Endothelial cell (in vitro differentiated cells): ENCODE measurements at regions not wholly inside any gene's neighbourhood (a gene's known extent, or its start where the extent isn't known, plus 50 kb on each side); places are given as distances from the start of the nearest gene placed in this dataset.

Source experiments
- DNase-seq: peaks from one replicate; pipeline ENCODE4 v3.0.0; 2021; ENCODE audit warnings: low spot score
- H3K27ac Mint-ChIP-seq: one replicate; pipeline ENCODE4 v1.8.0; 2021; ENCODE audit warnings: mixed read lengths, inconsistent platforms; ENCODE audit not compliant: unreplicated experiment
- H3K27me3 Mint-ChIP-seq: one replicate; pipeline ENCODE4 v1.8.0; 2021; ENCODE audit warnings: mild to moderate bottlenecking, moderate library complexity, mixed read lengths, inconsistent platforms; ENCODE audit not compliant: unreplicated experiment
- H3K36me3 Mint-ChIP-seq: one replicate; pipeline ENCODE4 v1.8.0; 2021; ENCODE audit warnings: mild to moderate bottlenecking, low read depth, mixed read lengths, inconsistent platforms; ENCODE audit not compliant: unreplicated experiment
- H3K4me1 Mint-ChIP-seq: one replicate; pipeline ENCODE4 v1.8.0; 2021; ENCODE audit warnings: mild to moderate bottlenecking, mixed read lengths, inconsistent platforms; ENCODE audit not compliant: unreplicated experiment
- H3K4me3 Mint-ChIP-seq: one replicate; pipeline ENCODE4 v1.8.0; 2021; ENCODE audit warnings: mild to moderate bottlenecking, mixed read lengths, inconsistent platforms; ENCODE audit not compliant: unreplicated experiment
- H3K9me3 Mint-ChIP-seq: one replicate; pipeline ENCODE4 v1.8.0; 2021; ENCODE audit warnings: mixed read lengths, inconsistent platforms; ENCODE audit not compliant: unreplicated experiment
- TF ChIP-seq, protein P1 (sequence below): fragments of 200-600 bp; sonication (generic); IDR thresholded peaks from one replicate; pipeline ENCODE4 v1.5.0; 2021; ENCODE audit warnings: antibody characterized with exemption; ENCODE audit not compliant: unreplicated experiment

DNA sequence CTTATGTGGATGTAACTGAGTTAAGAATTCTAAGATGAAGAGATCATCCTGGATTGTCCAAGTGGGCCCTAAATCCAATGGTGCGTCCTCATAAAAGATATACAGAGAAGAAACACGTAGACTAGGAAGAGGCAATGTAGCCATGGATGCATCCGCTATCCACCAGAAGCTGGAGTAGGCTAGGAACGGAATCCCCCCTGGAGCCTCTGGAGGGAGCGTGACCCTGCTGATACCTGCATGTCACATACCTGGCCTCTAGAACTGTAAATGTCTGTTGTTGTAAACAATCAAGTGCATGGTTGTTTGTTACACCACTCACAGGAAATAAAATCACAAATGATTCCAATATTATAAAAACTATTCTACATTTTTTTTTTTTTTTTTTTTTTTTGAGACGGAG, 254.5 kb upstream of the RORA start:
- TF ChIP-seq, protein P1, sequence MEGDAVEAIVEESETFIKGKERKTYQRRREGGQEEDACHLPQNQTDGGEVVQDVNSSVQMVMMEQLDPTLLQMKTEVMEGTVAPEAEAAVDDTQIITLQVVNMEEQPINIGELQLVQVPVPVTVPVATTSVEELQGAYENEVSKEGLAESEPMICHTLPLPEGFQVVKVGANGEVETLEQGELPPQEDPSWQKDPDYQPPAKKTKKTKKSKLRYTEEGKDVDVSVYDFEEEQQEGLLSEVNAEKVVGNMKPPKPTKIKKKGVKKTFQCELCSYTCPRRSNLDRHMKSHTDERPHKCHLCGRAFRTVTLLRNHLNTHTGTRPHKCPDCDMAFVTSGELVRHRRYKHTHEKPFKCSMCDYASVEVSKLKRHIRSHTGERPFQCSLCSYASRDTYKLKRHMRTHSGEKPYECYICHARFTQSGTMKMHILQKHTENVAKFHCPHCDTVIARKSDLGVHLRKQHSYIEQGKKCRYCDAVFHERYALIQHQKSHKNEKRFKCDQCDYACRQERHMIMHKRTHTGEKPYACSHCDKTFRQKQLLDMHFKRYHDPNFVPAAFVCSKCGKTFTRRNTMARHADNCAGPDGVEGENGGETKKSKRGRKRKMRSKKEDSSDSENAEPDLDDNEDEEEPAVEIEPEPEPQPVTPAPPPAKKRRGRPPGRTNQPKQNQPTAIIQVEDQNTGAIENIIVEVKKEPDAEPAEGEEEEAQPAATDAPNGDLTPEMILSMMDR = no peak
- H3K9me3 Mint-ChIP-seq = no peaks in the 10 kb centered on the region

GRCh38 chr15:61481886-61482285, 252.8 kb upstream of the RORA start:
- Mint-ChIP-seq H3K36me3 (no peaks in the 10 kb centered on the region), H3K27me3 (peaks cover 3% of the 10 kb centered on the region), H3K9me3 (no peaks in the 10 kb centered on the region), H3K27ac (no peak overlapping the region), H3K4me3 (no peak overlapping the region), H3K4me1 (no peaks in the 10 kb centered on the region)
- TF ChIP-seq, protein P1 = no peak
- DNase-seq = no peak

More for the DNA sequence above, 254.5 kb upstream of the RORA start:
- Mint-ChIP-seq H3K4me1 (no peaks in the 10 kb centered on the region), H3K36me3 (no peaks in the 10 kb centered on the region), H3K4me3 (no peak overlapping the region), H3K27me3 (peaks cover 2% of the 10 kb centered on the region), H3K27ac (no peak overlapping the region)
- DNase-seq = no peak

DNA sequence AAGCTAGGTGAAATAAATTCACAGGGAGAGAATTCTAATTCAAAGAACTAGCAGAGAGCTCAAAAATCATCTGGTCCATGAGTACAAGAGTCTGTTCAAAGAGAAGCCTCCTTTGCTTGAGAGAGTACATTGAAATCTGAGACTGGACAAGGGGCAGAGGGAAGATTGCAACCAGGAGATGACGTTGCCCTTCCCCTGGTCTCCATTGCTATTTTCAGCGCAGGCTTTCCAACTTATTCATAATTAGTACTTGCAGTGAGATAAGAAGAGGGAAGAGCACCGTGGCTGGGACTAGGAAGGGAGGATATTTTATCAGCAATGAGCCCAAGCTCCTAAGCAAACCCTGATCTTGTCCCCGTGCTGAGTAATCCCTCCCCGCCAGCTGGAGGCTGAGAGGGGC, 251.8 kb upstream of the RORA start:
- TF ChIP-seq, protein P1 = no peak
- Mint-ChIP-seq H3K4me1 (no peaks in the 10 kb centered on the region), H3K36me3 (no peaks in the 10 kb centered on the region), H3K27me3 (peaks cover 3% of the 10 kb centered on the region), H3K27ac (no peak overlapping the region), H3K9me3 (no peaks in the 10 kb centered on the region), H3K4me3 (no peak overlapping the region)
- DNase-seq = no peak

- Mint-ChIP-seq H3K9me3 (no peaks in the 10 kb centered on the region), H3K4me3 (no peak overlapping the region), H3K36me3 (no peaks in the 10 kb centered on the region), H3K4me1 (no peaks in the 10 kb centered on the region), H3K27me3 (peaks cover 3% of the 10 kb centered on the region), H3K27ac (no peak overlapping the region)
- TF ChIP-seq, protein P1 = no peak
- DNase-seq = no peak
Observed at GRCh38 chr15:61480295-61480694, 251.2 kb upstream of the RORA start.

DNA sequence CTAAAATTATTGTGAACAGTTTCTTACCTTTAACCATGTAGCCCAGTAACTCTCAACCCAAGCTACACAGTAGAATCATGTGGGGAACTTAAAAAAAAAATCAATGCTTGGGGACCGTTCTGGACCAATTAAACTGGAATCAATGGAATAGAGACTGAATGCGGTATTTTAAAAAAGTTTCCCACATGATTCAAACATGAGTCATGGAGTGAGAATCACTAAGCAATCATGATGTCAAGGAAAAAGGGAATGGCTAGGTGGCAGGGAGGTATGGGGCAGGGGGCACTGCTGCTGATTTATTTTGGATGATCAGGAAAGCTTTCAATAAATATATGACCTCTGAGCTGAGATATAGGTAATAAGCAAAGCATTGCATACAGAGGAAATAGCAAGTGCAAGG, 250.5 kb upstream of the RORA start:
- Mint-ChIP-seq H3K27me3 (peaks cover 5% of the 10 kb centered on the region), H3K36me3 (no peaks in the 10 kb centered on the region), H3K4me3 (no peak overlapping the region), H3K9me3 (no peaks in the 10 kb centered on the region), H3K27ac (no peak overlapping the region), H3K4me1 (peaks cover 4% of the 10 kb centered on the region)
- DNase-seq = no peak
- TF ChIP-seq, protein P1 = no peak
